ENCODE measurements at regions not wholly inside any gene's neighbourhood (a gene's known extent, or its start where the extent isn't known, plus 50 kb on each side); places are given as distances from the start of the nearest gene placed in this dataset.
A peak's percentile ranks its signal among the peaks of the same experiment; 100 is the strongest.

DNA sequence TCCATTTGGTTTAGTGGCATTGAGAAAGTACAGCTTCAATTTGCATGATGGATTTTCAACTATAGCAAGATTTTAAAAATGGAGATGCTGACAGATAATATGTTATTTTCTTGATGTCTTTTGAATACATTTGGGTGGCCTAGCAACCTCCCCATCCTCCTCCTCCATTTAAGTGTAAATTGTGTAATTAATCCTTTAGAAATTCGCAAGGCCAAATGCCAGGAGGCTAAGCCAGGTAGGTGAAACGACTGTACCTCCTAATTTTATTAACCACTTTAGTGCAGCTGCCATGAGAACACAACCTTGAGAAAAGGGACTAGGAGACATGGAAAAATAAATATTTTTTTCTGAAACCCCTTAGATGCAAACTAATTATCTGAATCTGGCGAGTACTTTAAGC is 248.8 kb downstream of the MRPS30 start:
- Mint-ChIP-seq H3K4me1 (peaks cover 72% of the 10 kb centered on the region), H3K4me3 (peak overlapping the region; percentile 42), H3K36me3 (no peaks in the 10 kb centered on the region), H3K27me3 (ENCODE audit: low read depth) (no peaks in the 10 kb centered on the region), H3K27ac (peak overlapping the region; percentile 92), H3K9me3 (no peaks in the 10 kb centered on the region)
- ChIA-PET POLR2A (no interaction called here), CTCF (no interaction called here)
- DNase-seq (ENCODE audit: low spot score): no peak
- peak; percentile 76 for ATAC-seq
- TF ChIP-seq IRF2 (CRISPR knock-in tag; IDR thresholded peaks at IDR 0.05; ENCODE audit: borderline replicate concordance, low read depth) (no peak), ZNF263 (CRISPR knock-in tag; IDR thresholded peaks at IDR 0.05; ENCODE audit: low read depth) (no peak), NFATC4 (CRISPR knock-in tag; IDR thresholded peaks at IDR 0.05) (no peak), HMGA2 (CRISPR knock-in tag; IDR thresholded peaks at IDR 0.05) (no peak), OVOL2 (CRISPR knock-in tag; IDR thresholded peaks at IDR 0.05; ENCODE audit: borderline replicate concordance) (no peak), RELA (CRISPR knock-in tag; IDR thresholded peaks at IDR 0.05; ENCODE audit: borderline replicate concordance) (no peak)
- TF ChIP-seq, protein P1, sequence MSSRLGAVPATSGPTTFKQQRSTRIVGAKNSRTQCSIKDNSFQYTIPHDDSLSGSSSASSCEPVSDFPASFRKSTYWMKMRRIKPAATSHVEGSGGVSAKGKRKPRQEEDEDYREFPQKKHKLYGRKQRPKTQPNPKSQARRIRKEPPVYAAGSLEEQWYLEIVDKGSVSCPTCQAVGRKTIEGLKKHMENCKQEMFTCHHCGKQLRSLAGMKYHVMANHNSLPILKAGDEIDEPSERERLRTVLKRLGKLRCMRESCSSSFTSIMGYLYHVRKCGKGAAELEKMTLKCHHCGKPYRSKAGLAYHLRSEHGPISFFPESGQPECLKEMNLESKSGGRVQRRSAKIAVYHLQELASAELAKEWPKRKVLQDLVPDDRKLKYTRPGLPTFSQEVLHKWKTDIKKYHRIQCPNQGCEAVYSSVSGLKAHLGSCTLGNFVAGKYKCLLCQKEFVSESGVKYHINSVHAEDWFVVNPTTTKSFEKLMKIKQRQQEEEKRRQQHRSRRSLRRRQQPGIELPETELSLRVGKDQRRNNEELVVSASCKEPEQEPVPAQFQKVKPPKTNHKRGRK (CRISPR knock-in tag; IDR thresholded peaks at IDR 0.05; ENCODE audit: borderline replicate concordance): no peak
- TF ChIP-seq, protein P2, sequence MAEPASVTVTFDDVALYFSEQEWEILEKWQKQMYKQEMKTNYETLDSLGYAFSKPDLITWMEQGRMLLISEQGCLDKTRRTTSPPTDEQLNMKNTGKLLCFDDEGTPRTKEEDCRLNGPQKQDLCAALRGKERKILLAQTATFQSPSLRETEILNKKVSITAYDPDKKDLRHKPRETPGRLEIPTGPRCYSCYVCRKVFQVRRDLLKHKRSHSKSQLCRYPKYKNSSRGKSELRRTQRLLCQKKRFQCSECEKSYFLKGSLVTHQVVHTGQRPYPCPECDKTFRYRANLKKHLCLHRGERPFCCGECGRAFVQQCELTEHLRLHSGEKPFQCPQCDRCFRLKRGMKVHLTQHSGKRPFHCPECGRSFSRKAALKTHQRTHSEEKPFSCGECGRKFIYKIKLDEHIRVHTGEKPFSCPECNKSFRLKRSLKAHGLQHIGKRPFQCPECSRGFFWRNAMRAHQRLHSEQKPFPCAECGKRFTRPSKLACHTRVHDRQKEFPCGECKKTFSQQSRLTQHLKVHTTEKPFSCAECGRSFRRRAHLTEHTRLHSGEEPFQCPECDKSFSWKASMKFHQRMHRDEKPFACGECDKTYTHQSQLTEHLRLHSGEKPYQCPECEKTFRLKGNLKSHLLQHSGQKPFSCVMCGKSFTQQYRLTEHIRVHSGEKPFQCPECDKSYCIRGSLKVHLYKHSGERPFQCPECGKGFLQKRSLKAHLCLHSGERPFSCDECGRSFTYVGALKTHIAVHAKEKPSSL (CRISPR knock-in tag; conservative IDR thresholded peaks at IDR 0.05): no peak
- TF ChIP-seq, protein P3, sequence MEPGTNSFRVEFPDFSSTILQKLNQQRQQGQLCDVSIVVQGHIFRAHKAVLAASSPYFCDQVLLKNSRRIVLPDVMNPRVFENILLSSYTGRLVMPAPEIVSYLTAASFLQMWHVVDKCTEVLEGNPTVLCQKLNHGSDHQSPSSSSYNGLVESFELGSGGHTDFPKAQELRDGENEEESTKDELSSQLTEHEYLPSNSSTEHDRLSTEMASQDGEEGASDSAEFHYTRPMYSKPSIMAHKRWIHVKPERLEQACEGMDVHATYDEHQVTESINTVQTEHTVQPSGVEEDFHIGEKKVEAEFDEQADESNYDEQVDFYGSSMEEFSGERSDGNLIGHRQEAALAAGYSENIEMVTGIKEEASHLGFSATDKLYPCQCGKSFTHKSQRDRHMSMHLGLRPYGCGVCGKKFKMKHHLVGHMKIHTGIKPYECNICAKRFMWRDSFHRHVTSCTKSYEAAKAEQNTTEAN (CRISPR knock-in tag; IDR thresholded peaks at IDR 0.05): no peak
- TF ChIP-seq, protein P4, sequence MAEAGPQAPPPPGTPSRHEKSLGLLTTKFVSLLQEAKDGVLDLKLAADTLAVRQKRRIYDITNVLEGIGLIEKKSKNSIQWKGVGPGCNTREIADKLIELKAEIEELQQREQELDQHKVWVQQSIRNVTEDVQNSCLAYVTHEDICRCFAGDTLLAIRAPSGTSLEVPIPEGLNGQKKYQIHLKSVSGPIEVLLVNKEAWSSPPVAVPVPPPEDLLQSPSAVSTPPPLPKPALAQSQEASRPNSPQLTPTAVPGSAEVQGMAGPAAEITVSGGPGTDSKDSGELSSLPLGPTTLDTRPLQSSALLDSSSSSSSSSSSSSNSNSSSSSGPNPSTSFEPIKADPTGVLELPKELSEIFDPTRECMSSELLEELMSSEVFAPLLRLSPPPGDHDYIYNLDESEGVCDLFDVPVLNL (CRISPR knock-in tag; IDR thresholded peaks at IDR 0.05; ENCODE audit: borderline replicate concordance, low read depth): no peak
- TF ChIP-seq, protein P5, sequence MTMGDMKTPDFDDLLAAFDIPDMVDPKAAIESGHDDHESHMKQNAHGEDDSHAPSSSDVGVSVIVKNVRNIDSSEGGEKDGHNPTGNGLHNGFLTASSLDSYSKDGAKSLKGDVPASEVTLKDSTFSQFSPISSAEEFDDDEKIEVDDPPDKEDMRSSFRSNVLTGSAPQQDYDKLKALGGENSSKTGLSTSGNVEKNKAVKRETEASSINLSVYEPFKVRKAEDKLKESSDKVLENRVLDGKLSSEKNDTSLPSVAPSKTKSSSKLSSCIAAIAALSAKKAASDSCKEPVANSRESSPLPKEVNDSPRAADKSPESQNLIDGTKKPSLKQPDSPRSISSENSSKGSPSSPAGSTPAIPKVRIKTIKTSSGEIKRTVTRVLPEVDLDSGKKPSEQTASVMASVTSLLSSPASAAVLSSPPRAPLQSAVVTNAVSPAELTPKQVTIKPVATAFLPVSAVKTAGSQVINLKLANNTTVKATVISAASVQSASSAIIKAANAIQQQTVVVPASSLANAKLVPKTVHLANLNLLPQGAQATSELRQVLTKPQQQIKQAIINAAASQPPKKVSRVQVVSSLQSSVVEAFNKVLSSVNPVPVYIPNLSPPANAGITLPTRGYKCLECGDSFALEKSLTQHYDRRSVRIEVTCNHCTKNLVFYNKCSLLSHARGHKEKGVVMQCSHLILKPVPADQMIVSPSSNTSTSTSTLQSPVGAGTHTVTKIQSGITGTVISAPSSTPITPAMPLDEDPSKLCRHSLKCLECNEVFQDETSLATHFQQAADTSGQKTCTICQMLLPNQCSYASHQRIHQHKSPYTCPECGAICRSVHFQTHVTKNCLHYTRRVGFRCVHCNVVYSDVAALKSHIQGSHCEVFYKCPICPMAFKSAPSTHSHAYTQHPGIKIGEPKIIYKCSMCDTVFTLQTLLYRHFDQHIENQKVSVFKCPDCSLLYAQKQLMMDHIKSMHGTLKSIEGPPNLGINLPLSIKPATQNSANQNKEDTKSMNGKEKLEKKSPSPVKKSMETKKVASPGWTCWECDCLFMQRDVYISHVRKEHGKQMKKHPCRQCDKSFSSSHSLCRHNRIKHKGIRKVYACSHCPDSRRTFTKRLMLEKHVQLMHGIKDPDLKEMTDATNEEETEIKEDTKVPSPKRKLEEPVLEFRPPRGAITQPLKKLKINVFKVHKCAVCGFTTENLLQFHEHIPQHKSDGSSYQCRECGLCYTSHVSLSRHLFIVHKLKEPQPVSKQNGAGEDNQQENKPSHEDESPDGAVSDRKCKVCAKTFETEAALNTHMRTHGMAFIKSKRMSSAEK (CRISPR knock-in tag; IDR thresholded peaks at IDR 0.05; ENCODE audit: borderline replicate concordance): no peak
- TF ChIP-seq, protein P6, sequence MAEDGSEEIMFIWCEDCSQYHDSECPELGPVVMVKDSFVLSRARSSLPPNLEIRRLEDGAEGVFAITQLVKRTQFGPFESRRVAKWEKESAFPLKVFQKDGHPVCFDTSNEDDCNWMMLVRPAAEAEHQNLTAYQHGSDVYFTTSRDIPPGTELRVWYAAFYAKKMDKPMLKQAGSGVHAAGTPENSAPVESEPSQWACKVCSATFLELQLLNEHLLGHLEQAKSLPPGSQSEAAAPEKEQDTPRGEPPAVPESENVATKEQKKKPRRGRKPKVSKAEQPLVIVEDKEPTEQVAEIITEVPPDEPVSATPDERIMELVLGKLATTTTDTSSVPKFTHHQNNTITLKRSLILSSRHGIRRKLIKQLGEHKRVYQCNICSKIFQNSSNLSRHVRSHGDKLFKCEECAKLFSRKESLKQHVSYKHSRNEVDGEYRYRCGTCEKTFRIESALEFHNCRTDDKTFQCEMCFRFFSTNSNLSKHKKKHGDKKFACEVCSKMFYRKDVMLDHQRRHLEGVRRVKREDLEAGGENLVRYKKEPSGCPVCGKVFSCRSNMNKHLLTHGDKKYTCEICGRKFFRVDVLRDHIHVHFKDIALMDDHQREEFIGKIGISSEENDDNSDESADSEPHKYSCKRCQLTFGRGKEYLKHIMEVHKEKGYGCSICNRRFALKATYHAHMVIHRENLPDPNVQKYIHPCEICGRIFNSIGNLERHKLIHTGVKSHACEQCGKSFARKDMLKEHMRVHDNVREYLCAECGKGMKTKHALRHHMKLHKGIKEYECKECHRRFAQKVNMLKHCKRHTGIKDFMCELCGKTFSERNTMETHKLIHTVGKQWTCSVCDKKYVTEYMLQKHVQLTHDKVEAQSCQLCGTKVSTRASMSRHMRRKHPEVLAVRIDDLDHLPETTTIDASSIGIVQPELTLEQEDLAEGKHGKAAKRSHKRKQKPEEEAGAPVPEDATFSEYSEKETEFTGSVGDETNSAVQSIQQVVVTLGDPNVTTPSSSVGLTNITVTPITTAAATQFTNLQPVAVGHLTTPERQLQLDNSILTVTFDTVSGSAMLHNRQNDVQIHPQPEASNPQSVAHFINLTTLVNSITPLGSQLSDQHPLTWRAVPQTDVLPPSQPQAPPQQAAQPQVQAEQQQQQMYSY (CRISPR knock-in tag; IDR thresholded peaks at IDR 0.05): no peak
- TF ChIP-seq, protein P7, sequence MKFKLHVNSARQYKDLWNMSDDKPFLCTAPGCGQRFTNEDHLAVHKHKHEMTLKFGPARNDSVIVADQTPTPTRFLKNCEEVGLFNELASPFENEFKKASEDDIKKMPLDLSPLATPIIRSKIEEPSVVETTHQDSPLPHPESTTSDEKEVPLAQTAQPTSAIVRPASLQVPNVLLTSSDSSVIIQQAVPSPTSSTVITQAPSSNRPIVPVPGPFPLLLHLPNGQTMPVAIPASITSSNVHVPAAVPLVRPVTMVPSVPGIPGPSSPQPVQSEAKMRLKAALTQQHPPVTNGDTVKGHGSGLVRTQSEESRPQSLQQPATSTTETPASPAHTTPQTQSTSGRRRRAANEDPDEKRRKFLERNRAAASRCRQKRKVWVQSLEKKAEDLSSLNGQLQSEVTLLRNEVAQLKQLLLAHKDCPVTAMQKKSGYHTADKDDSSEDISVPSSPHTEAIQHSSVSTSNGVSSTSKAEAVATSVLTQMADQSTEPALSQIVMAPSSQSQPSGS (CRISPR knock-in tag; IDR thresholded peaks at IDR 0.05; ENCODE audit: borderline replicate concordance, low read depth): no peak
- TF ChIP-seq, protein P8, sequence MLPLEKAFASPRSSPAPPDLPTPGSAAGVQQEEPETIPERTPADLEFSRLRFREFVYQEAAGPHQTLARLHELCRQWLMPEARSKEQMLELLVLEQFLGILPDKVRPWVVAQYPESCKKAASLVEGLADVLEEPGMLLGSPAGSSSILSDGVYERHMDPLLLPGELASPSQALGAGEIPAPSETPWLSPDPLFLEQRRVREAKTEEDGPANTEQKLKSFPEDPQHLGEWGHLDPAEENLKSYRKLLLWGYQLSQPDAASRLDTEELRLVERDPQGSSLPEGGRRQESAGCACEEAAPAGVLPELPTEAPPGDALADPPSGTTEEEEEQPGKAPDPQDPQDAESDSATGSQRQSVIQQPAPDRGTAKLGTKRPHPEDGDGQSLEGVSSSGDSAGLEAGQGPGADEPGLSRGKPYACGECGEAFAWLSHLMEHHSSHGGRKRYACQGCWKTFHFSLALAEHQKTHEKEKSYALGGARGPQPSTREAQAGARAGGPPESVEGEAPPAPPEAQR (CRISPR knock-in tag; IDR thresholded peaks at IDR 0.05): no peak
- TF ChIP-seq, protein P9, sequence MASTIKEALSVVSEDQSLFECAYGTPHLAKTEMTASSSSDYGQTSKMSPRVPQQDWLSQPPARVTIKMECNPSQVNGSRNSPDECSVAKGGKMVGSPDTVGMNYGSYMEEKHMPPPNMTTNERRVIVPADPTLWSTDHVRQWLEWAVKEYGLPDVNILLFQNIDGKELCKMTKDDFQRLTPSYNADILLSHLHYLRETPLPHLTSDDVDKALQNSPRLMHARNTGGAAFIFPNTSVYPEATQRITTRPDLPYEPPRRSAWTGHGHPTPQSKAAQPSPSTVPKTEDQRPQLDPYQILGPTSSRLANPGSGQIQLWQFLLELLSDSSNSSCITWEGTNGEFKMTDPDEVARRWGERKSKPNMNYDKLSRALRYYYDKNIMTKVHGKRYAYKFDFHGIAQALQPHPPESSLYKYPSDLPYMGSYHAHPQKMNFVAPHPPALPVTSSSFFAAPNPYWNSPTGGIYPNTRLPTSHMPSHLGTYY (CRISPR knock-in tag; IDR thresholded peaks at IDR 0.05): no peak
- TF ChIP-seq, protein P10, sequence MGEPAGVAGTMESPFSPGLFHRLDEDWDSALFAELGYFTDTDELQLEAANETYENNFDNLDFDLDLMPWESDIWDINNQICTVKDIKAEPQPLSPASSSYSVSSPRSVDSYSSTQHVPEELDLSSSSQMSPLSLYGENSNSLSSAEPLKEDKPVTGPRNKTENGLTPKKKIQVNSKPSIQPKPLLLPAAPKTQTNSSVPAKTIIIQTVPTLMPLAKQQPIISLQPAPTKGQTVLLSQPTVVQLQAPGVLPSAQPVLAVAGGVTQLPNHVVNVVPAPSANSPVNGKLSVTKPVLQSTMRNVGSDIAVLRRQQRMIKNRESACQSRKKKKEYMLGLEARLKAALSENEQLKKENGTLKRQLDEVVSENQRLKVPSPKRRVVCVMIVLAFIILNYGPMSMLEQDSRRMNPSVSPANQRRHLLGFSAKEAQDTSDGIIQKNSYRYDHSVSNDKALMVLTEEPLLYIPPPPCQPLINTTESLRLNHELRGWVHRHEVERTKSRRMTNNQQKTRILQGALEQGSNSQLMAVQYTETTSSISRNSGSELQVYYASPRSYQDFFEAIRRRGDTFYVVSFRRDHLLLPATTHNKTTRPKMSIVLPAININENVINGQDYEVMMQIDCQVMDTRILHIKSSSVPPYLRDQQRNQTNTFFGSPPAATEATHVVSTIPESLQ (CRISPR knock-in tag; IDR thresholded peaks at IDR 0.05): no peak

Data from WTC11 (cell line).